ENCODE measurements at regions not wholly inside any gene's neighbourhood (a gene's known extent, or its start where the extent isn't known, plus 50 kb on each side); places are given as distances from the start of the nearest gene placed in this dataset.
"Not testable (repeated sequence)": the region's sequence is repeated elsewhere in the genome, so short reads cannot be mapped to it uniquely, and the experiment has no call there.

- ChIA-PET CTCF (no interaction called here), POLR2A (no interaction called here)
Measured at GRCh38 chr13:39930544-39931444, 275.3 kb downstream of the COG6 start.

DNA sequence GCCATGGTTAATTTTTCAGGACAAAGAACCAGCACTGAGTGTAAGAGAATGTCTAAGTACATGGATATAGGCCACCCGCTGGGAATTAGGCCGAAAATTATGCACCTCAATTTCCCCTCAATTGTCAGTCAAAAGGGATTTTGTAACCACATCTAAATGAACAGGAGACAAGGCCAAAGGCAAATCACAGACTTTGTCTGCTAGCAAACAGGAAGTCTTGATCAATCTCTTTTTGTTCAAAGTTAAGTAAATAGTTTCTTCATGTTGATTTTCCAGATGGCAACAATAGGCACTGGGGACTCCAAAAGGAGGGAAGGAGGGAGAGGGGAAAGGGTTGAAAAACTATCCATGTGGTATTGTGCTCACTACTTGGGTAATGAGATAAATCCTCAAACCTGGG is 276.0 kb downstream of the COG6 start:
- CTCF ChIA-PET, result no interaction called here
- POLR2A ChIA-PET, result no interaction called here

- CTCF ChIA-PET, POLR2A ChIA-PET: not testable (repeated sequence)
Measured at GRCh38 chr13:39932514-39932913, 277.1 kb downstream of the COG6 start.

DNA sequence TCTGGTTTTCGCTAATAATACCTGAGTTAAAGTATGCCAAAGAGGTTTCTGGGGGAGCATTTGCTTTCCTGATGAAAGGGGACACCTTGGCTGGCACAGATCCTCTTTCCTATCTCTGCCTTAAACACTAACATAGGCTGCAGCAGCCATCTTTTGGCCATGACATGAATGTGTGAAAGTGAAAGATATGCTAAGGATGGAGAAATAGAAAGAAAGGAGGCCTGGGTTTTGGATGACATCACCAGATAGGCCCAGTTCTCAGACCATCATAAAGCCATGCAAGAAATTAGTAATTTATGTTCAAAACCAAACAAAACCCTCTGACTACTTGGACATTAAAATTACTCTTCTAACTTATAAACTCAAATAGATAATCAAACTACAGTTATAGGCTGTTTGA is 279.7 kb downstream of the COG6 start:
- ChIA-PET POLR2A (no interaction called here), CTCF (no interaction called here)

DNA sequence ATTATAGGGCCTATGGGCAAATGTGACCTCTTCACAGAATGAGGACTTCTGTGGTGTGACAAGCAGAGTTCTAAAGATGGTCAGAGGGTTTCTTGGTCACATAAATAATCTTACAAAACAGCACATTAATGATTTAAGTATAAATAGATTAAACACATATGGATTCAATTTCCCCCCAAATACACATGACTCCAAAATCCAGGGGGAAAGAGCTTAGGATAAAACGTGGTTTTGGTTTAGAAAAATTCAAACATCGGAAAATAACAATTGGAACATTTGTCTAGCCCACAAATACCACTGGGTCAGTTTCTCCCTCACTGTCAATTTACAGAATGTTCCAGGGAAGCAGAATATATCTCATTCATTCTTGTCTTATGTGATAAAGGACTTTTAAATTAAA is 283.1 kb downstream of the COG6 start:
- POLR2A ChIA-PET, result no interaction called here
- CTCF ChIA-PET, result no interaction called here

- ChIA-PET CTCF (interaction anchor here (1.4 to 2.5 kb wide), 2 partner anchors 12 to 741 kb away, joined by 4 to 17 read pairs; no protein-coding TSS in a partner anchor), POLR2A (no interaction called here)
Measured at GRCh38 chr13:39941236-39941635, 285.8 kb downstream of the COG6 start.

- POLR2A ChIA-PET, result no interaction called here
- CTCF ChIA-PET, result interaction anchor here (0.6 to 2.5 kb wide), 13 partner anchors 11 to 741 kb away, joined by 3 to 17 read pairs (median 3); no protein-coding TSS in a partner anchor
Measured at GRCh38 chr13:39941911-39942551, 286.6 kb downstream of the COG6 start.

GRCh38 chr13:39942552-39943273 is 287.3 kb downstream of the COG6 start:
- ChIA-PET POLR2A (no interaction called here), CTCF (interaction anchor here (0.6 to 2.5 kb wide), 14 partner anchors 10 to 740 kb away, joined by 3 to 17 read pairs (median 3); no protein-coding TSS in a partner anchor)

DNA sequence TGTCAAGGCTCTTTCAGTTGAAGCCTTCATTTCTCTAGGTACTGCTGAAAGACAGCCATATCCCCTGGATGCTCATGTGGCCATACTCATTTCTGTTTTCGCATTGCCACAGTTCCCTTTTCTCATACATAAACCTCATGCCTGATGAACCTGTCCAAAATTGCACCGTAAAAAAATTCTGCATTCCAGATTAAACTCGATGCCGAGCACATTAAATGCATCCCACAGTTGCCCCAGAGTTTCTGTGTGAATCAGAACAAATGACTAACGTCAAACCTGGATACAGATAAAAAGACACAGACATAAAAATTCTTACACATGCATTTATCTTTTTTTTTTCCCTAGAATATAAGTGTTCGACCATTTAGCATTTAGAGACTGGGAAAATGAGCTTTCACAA is 288.2 kb downstream of the COG6 start:
- POLR2A ChIA-PET, result no interaction called here
- CTCF ChIA-PET, result interaction anchor here (1.4 to 2.5 kb wide), 4 partner anchors 9 to 739 kb away, joined by 3 to 17 read pairs (median 6); no protein-coding TSS in a partner anchor

GRCh38 chr13:39945226-39945625 is 289.8 kb downstream of the COG6 start:
- CTCF ChIA-PET, result no interaction called here
- POLR2A ChIA-PET, result no interaction called here

GRCh38 chr13:39946769-39947168 is 291.3 kb downstream of the COG6 start:
- ChIA-PET CTCF (no interaction called here), POLR2A (no interaction called here)

- ChIA-PET POLR2A (no interaction called here), CTCF (interaction anchor here (5.1 kb wide), 1 partner anchor 9 kb away, joined by 17 read pairs; no protein-coding TSS in a partner anchor)
Measured at GRCh38 chr13:39951301-39951700, 295.8 kb downstream of the COG6 start.

GRCh38 chr13:39952249-39953233 is 297.1 kb downstream of the COG6 start:
- ChIA-PET CTCF (interaction anchor here (5.1 kb wide), 1 partner anchor 10 kb away, joined by 17 read pairs; no protein-coding TSS in a partner anchor), POLR2A (no interaction called here)

DNA sequence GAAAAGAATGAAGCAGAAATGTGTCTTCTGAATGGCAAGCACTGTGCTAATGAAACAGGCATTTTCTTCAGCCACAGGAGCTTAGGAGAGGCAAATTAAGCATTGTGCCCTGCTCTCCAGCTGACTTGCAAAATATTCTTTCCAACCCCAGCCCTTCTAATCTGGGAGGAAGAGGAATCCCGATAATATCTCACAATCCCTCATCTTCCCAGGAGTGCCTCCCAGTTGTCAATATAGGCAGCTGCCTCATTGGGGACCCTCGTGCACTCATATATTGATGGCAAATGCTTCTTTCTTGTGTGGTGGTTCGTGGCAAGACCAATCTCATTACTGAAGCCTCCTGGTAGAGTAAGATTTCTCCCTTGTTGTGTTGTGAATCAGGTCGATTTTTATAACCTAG is 299.0 kb downstream of the COG6 start:
- CTCF ChIA-PET, result interaction anchor here (5.1 kb wide), 1 partner anchor 12 kb away, joined by 17 read pairs; no protein-coding TSS in a partner anchor
- POLR2A ChIA-PET, result interaction anchor here (0.7 kb wide), 1 partner anchor 40 kb away, joined by 16 read pairs; no protein-coding TSS in a partner anchor

DNA sequence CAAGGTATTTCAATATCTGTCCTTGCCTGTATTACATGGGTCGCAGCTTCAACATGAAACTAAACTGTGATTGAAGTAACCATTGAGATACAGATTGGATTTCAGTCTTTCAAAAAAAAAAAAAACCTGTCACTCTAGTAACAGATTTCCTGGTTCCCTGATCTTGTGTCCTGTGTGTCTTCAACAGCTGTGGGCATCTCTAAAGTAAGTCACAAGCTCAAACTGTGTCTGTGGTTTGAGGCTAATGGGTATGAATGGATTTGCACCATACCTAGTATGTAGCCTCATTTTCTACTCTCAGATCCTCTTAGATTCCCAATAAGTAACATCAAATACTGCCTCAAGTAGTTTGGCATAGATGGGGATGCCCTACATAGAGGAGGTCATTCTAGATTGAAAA is 300.1 kb downstream of the COG6 start:
- CTCF ChIA-PET, result interaction anchor here (1.2 kb wide), 1 partner anchor 13 kb away, joined by 3 read pairs; no protein-coding TSS in a partner anchor
- POLR2A ChIA-PET, result interaction anchor here (0.5 to 0.7 kb wide), 2 partner anchors 295 to 816 kb away, joined by 4 to 7 read pairs; no protein-coding TSS in a partner anchor

GRCh38 chr13:39956036-39956435 is 300.6 kb downstream of the COG6 start:
- ChIA-PET CTCF (interaction anchor here (1.2 kb wide), 1 partner anchor 13 kb away, joined by 3 read pairs; no protein-coding TSS in a partner anchor), POLR2A (interaction anchor here (0.5 to 0.7 kb wide), 2 partner anchors 295 to 816 kb away, joined by 4 to 7 read pairs; no protein-coding TSS in a partner anchor)

- CTCF ChIA-PET, result no interaction called here
Measured at GRCh38 chr13:39957868-39958677, 302.6 kb downstream of the COG6 start.

More at GRCh38 chr13:39957868-39958677, 302.6 kb downstream of the COG6 start:
- POLR2A ChIA-PET, result no interaction called here
